HG03521 (cell line): ENCODE measurements at regions not wholly inside any gene's neighbourhood (a gene's known extent, or its start where the extent isn't known, plus 50 kb on each side); places are given as distances from the start of the nearest gene placed in this dataset.
"Not testable (repeated sequence)": the region's sequence is repeated elsewhere in the genome, so short reads cannot be mapped to it uniquely, and the experiment has no call there.

Experiments
- ATAC-seq: cut with Tn5 transposase; IDR thresholded peaks from one replicate; pipeline ENCODE4 v1.9.1; 2021; ENCODE audit warnings: mild to moderate bottlenecking, moderate library complexity; ENCODE audit not compliant: unreplicated experiment

- no peak for ATAC-seq
These were observed 1200.8 kb upstream of the ALCAM start for GRCh38 chr3:104165866-104166265.

DNA sequence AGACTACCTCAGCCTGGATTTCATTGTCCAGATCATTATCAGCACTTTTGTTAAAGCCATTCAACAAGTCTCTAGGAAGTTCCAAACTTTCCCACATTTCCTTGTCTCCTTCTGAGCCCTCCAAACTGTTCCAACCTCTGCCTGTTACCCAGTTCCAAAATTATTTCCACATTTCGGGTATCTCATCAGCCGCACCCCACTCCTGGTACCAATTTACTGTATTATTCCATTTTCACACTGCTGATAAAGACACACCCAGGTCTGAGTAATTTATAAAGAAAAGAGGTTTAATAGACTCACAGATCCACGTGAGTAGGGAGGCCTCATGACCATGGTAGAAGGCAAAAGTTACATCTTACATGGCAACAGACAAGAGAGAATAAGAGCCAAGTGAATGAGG, 1198.3 kb upstream of the ALCAM start:
- ATAC-seq: no peak

- no peak for ATAC-seq
These were observed 1191.0 kb upstream of the ALCAM start for GRCh38 chr3:104175696-104176095.

GRCh38 chr3:104176706-104177105, 1190.0 kb upstream of the ALCAM start:
- no peak for ATAC-seq

DNA sequence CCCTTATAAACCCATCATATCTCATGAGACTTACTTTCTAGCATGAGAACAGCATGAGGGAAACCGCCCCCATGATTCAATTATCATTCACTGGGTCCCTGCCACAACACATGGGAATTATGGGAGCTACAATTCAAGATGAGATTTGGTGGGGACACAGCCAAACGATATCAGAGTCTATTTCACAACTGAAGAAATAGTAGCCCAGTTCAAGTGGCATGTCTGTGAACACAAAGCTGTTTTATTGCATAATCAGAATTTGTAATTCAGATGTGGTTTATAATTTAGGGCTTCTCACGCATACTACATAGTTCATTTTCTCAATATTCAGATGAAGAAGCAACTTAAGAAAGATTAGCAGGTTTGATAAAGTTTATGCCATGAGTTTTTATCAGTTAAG, 1188.0 kb upstream of the ALCAM start:
- no peak for ATAC-seq

DNA sequence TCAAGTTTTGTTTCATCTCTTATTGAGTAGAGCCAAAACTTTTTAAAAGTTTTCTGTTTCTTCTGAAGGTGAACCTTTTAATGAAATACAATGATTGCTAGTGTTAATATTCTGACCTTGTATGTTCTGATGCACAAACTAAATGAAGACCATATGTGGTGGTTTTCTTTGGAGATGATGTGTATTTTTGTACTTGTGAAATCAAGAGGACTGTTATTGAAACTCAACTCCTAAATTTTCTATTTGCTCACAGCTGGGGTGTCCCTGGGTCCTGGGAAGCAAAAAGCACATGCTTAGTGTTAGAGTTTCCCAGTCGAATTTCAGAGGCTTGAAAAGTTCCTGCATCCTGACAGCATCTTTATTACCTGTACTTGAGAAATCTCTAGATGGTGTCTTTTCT, 1185.8 kb upstream of the ALCAM start:
- ATAC-seq: no peak

GRCh38 chr3:104190681-104191080, 1176.0 kb upstream of the ALCAM start:
- no peak for ATAC-seq

DNA sequence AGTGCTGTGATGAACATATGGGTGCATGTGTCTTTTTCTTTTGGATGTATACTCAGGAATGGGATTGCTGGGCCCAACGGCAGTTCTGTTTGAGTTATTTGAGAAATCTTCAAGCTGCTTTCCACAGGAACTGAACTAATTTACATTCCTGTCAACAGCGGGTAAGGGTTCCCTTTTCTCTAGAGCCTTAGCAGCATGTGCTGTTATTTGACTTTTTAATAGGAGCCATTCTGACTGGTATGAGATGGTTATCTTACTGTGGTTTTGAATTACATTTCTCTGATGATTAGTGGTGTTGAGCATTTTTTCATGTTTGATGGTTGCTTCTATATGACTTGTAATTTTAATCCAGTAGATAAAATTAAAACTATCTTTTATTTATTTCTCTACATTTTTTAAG, 1168.6 kb upstream of the ALCAM start:
- no peak for ATAC-seq

- no peak for ATAC-seq
These were observed 1159.8 kb upstream of the ALCAM start for GRCh38 chr3:104206925-104207324.

GRCh38 chr3:104214277-104214676, 1152.4 kb upstream of the ALCAM start:
- ATAC-seq: no peak

DNA sequence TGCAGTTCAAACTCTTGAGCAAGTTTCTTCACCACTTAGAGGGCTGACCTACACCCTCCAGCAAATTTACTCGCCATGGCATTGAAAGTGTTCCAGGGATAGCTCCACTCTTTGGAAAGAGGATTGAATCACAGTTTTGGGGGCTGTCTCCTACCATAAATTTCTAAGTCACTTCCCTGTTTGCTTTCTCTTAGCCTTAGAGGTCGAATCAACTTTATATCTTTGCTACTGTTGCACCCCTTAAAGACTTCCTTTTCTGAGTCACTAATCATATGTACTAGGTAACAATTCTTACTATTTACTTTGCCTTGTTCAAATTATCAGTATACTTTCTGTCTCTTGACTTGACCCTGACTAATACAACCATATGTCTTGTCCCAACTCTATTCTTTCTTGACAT, 1151.8 kb upstream of the ALCAM start:
- ATAC-seq: no peak

GRCh38 chr3:104219046-104219445, 1147.7 kb upstream of the ALCAM start:
- ATAC-seq: not testable (repeated sequence)

- no peak for ATAC-seq
These were observed 1132.1 kb upstream of the ALCAM start for GRCh38 chr3:104234442-104235194.

GRCh38 chr3:104244680-104245220, 1122.0 kb upstream of the ALCAM start:
- ATAC-seq: no peak

DNA sequence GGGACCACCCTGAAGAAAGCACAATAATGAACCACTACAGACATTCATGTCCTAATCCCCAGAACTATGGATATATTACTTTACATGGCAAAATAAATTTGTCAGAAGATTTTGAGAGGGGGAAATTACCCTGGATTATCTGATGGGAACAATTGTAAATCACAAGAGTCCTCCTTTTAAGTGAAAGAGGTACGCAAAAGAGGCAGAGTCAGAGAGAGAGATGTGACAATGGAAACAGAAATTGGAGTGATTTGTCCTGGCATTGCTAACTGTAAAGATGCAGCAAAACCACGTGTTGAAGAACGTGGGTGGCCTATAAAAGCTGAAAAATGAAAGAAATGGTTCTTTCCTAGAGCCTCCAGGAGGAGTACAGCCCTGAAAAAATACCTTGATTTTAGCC, 1121.4 kb upstream of the ALCAM start:
- ATAC-seq: no peak

GRCh38 chr3:104245981-104246380, 1120.7 kb upstream of the ALCAM start:
- ATAC-seq: no peak

DNA sequence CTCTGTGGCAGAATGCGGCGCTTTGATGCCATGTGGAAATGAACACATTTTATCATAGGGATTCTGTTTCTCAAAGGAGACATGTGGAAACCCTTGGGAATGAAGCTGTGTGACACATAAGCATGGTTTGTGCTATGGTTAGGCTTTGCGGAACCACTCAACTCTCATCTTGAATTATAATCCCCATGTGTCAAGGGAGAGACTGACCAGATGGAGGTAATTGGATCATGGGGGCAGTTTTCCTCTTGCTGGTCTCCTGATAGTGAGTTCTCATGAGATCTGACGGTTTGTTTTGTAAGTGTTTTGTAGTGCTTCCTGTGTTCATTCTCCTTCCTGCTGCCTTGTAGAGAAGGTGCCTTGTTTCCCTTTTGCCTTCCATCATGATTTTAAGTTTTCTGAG, 1109.2 kb upstream of the ALCAM start:
- ATAC-seq: no peak

GRCh38 chr3:104263477-104263876, 1103.2 kb upstream of the ALCAM start:
- ATAC-seq: no peak

GRCh38 chr3:104266219-104266618, 1100.5 kb upstream of the ALCAM start:
- not testable (repeated sequence) for ATAC-seq

DNA sequence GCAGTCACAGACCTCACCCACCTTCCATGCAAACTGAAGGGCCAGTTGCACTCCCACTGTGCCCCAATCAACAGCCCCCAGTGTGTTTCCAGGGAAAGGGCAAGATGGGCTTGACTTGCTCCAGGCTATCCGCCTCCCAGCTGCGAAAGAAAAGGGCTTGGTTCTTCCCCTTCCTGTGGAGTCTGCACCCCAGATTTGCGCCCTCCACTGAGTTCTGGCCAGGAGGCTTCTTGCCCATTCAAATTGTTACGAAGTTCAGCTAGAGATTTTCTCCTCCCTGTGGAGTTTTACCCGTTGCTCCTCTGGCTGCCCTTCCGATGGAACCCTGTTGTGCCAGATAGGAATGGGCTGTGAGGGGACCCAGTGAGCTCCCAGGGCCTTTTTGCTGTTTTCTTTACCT, 1096.9 kb upstream of the ALCAM start:
- no peak for ATAC-seq

- no peak for ATAC-seq
These were observed 1093.6 kb upstream of the ALCAM start for GRCh38 chr3:104273046-104273649.

GRCh38 chr3:104275199-104275598, 1091.5 kb upstream of the ALCAM start:
- ATAC-seq: no peak
